ENCODE measurements at regions not wholly inside any gene's neighbourhood (a gene's known extent, or its start where the extent isn't known, plus 50 kb on each side); places are given as distances from the start of the nearest gene placed in this dataset.

DNA sequence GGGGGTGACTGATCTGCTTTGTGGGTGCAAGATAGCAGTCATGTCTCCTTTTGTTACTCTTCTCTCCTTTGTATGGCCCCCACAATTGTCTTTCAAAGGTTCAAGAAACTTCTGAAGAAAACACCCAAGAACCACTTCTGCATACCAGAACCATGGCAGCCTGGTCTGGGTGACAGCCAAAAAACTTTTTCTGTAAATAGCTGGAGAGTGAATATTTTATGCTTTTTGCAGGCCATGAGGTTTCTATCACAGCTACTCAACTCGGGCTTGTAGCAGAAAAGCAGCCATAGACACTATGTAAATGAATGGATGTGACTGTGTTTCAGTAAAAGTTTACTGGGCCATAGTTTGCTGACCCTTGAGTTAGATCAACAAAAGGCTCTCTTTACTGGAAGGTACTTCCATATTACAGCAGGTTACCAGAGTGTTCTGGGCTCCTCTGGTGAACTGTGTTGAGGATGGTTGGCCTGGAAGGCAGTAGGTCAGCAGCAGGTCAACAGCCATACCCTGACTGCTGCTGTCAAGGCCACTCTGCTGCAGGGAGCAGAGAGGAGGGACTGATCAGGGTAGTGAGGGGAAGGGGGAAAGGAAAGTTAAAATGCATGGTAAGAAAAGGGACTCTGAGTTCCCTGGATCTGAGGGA, 116.4 kb downstream of the GDAP2 start:
- no peak for DNase-seq
